ENCODE measurements at regions not wholly inside any gene's neighbourhood (a gene's known extent, or its start where the extent isn't known, plus 50 kb on each side); places are given as distances from the start of the nearest gene placed in this dataset.
"Not testable (repeated sequence)": the region's sequence is repeated elsewhere in the genome, so short reads cannot be mapped to it uniquely, and the experiment has no call there.

DNA sequence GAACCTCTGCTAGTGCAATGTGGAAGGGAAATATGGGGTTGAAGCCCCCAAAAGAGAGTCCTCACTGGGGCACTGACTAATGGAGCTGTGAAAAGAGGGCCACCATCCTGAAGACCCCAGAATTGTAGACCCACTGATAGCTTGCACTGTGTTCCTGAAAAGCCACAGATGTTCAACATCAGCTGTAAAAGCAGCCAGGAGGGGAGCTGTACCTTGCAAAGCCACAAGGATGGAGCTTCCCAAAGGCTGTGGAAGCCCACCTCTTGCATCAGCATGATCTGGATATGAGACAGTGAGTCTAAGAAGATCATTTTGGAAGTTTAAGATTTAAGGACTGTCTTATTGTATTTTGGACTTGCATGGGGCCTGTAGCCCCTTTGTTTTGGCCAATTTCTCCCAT, 125.8 kb upstream of the TGFBR2 start:
- Mint-ChIP-seq H3K36me3 (ENCODE audit: unreplicated experiment) (peaks cover 11% of the 10 kb centered on the region), H3K27ac (ENCODE audit: unreplicated experiment) (no peak overlapping the region), H3K27me3 (ENCODE audit: unreplicated experiment) (no peaks in the 10 kb centered on the region), H3K4me1 (ENCODE audit: low read depth, unreplicated experiment) (peaks cover 1% of the 10 kb centered on the region), H3K4me3 (ENCODE audit: unreplicated experiment) (no peak overlapping the region), H3K9me3 (ENCODE audit: unreplicated experiment) (no peaks in the 10 kb centered on the region)
- TF ChIP-seq, protein P1, sequence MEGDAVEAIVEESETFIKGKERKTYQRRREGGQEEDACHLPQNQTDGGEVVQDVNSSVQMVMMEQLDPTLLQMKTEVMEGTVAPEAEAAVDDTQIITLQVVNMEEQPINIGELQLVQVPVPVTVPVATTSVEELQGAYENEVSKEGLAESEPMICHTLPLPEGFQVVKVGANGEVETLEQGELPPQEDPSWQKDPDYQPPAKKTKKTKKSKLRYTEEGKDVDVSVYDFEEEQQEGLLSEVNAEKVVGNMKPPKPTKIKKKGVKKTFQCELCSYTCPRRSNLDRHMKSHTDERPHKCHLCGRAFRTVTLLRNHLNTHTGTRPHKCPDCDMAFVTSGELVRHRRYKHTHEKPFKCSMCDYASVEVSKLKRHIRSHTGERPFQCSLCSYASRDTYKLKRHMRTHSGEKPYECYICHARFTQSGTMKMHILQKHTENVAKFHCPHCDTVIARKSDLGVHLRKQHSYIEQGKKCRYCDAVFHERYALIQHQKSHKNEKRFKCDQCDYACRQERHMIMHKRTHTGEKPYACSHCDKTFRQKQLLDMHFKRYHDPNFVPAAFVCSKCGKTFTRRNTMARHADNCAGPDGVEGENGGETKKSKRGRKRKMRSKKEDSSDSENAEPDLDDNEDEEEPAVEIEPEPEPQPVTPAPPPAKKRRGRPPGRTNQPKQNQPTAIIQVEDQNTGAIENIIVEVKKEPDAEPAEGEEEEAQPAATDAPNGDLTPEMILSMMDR (IDR thresholded peaks at IDR 0.05; ENCODE audit: partially characterized antibody, unreplicated experiment): no peak
- DNase-seq: no peak

DNA sequence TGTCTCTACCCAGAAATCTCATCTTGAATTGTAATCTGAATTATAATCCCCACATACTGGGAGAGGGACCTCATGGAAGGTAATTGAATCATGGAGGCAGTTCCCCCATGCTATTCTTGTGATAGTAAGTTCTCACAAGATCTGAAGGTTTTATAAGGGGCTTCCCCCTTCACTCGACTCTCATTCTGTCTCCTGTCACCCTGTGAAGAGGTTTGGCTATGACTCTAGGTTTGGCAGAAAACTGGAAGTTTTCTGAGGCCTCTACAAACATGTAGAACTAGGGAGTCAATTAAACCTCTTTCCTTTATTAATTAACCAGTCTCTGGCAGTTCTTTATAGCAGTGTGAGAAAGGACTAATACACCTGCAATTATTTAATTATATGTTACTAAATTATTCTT, 125.2 kb upstream of the TGFBR2 start:
- TF ChIP-seq, protein P1 (IDR thresholded peaks at IDR 0.05; ENCODE audit: partially characterized antibody, unreplicated experiment): no peak
- Mint-ChIP-seq H3K9me3 (ENCODE audit: unreplicated experiment) (no peaks in the 10 kb centered on the region), H3K27ac (ENCODE audit: unreplicated experiment) (no peak overlapping the region), H3K4me3 (ENCODE audit: unreplicated experiment) (no peak overlapping the region), H3K27me3 (ENCODE audit: unreplicated experiment) (no peaks in the 10 kb centered on the region), H3K36me3 (ENCODE audit: unreplicated experiment) (peaks cover 11% of the 10 kb centered on the region), H3K4me1 (ENCODE audit: low read depth, unreplicated experiment) (peaks cover 1% of the 10 kb centered on the region)
- DNase-seq: no peak

DNA sequence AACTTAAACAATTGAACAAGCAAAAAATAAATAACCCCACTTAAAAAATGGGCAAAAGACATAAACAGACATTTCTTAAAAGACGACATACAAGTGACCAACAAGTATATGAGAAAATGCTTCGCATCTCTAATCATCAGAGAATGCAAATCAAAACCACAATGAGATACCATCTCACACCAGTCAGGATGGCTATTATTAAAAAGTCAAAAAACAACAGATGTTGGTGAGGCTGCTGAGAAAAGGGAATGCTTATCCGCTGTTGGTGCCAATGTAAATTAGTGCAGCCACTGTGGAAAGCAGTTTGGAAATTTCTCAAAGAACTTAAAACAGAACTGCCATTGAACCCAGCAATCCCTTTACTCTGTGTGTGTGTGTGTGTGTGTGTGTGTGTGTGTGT, 122.2 kb upstream of the TGFBR2 start:
- peaks cover 11% of the 10 kb centered on the region for H3K36me3 Mint-ChIP-seq (ENCODE audit: unreplicated experiment)
- not testable (repeated sequence) for H3K4me3 Mint-ChIP-seq (ENCODE audit: unreplicated experiment); H3K27ac Mint-ChIP-seq (ENCODE audit: unreplicated experiment); DNase-seq; H3K9me3 Mint-ChIP-seq (ENCODE audit: unreplicated experiment); H3K27me3 Mint-ChIP-seq (ENCODE audit: unreplicated experiment); H3K4me1 Mint-ChIP-seq (ENCODE audit: low read depth, unreplicated experiment)

DNA sequence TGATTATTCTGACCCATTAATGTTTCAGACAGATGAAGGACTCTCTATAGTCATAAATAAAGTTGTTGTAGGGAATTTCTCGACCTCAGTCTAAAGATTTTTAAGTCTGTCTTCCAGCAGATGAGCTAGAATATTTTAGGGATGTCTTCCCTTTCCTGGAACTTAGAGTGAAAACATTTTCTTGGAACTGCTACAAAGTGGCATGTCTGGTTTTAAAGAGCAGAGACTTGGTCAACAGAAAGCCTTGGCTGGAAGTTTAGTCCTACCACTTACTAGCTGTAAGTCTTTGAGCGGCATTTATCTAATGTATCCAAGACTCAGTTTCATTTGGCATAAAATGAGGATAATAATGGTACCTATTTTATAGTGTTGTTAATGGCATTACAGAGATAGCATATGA, 120.0 kb upstream of the TGFBR2 start:
- Mint-ChIP-seq H3K27ac (ENCODE audit: unreplicated experiment) (no peak overlapping the region), H3K27me3 (ENCODE audit: unreplicated experiment) (no peaks in the 10 kb centered on the region), H3K36me3 (ENCODE audit: unreplicated experiment) (no peaks in the 10 kb centered on the region), H3K4me1 (ENCODE audit: low read depth, unreplicated experiment) (peaks cover 1% of the 10 kb centered on the region), H3K9me3 (ENCODE audit: unreplicated experiment) (no peaks in the 10 kb centered on the region), H3K4me3 (ENCODE audit: unreplicated experiment) (no peak overlapping the region)
- TF ChIP-seq, protein P1 (IDR thresholded peaks at IDR 0.05; ENCODE audit: partially characterized antibody, unreplicated experiment): no peak
- DNase-seq: no peak

DNA sequence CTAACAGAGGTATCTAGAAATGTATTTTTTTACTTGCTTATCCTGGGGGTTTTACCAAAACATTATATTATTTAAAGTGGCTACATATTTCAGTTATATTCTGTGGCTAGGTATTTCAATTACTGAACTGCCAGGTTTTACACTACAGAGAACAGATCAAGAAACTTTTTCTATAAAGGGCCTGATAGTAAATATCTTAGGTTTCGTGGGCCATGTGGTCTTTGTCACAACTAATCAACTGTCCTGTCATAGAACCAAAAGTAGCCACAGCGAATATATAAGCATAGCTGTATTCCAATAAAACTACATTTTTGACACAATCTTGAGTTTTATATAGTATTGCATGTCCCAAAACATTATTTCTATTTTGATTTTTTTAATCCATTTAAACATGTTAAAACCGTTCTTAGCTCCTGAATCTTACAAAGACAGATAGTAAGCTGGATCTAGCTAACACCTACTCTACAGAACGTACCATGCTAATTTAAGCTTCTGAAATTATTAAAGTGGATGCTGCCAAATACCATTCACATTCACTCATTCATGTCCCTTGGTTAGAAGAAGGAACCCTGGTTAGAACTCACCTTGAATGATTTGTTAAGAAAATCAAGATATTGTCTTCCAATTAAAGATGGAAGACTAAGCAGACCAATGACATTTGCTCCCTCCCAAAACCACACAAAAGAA, 118.2 kb upstream of the TGFBR2 start:
- no peak for DNase-seq
- Mint-ChIP-seq H3K4me1 (ENCODE audit: low read depth, unreplicated experiment) (peaks cover 5% of the 10 kb centered on the region), H3K4me3 (ENCODE audit: unreplicated experiment) (no peak overlapping the region), H3K27me3 (ENCODE audit: unreplicated experiment) (no peaks in the 10 kb centered on the region), H3K36me3 (ENCODE audit: unreplicated experiment) (no peaks in the 10 kb centered on the region), H3K9me3 (ENCODE audit: unreplicated experiment) (no peaks in the 10 kb centered on the region), H3K27ac (ENCODE audit: unreplicated experiment) (no peak overlapping the region)
- TF ChIP-seq, protein P1 (IDR thresholded peaks at IDR 0.05; ENCODE audit: partially characterized antibody, unreplicated experiment): no peak
